Hippocampal formation (tissue), 2 donors: ENCODE measurements at regions not wholly inside any gene's neighbourhood (a gene's known extent, or its start where the extent isn't known, plus 50 kb on each side); places are given as distances from the start of the nearest gene placed in this dataset.

Experiments used
- DNase-seq, 2 donors: peaks; one replicate each; lab custom pipeline; 2025; lab: John Stamatoyannopoulos, UW

DNA sequence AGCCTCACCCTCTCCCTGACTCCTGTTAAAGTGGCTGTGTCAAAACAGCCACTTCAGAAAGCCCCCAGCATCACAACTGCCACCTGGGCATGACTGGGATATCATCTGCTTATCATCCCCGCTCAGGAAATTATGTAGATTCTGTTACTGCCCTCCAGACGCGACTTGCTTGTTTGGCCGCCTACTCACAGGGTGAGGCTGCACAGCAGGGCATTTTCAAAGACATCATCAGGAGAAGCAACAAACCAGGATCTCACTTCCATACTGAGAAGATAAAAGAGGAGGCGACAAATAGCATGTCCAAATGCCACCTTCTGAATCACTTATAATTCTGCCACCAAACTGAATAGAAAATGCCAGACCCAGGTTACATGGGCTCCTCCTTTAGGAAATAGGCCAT lies 94.8 kb downstream of the MIS18A start:
- no peak for DNase-seq

DNA sequence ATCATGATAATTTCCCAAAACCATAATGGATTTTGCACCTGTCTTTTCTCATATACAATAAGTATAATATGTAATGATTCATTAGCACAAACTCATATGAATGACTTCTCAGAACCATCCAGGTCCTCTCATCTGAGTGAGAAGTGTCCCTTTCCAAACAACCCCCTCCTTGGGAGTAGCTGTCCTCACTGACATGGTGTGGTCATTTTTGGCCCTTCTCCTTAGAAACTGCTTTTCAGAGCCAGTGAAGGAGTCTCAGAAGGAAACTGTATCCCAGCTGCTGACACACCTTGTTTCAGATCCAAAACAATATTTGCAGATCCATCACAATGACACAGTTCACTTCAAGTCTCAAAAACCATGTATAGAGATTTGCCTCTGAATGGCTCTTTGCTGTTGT lies 95.5 kb downstream of the MIS18A start:
- no peak for DNase-seq

DNA sequence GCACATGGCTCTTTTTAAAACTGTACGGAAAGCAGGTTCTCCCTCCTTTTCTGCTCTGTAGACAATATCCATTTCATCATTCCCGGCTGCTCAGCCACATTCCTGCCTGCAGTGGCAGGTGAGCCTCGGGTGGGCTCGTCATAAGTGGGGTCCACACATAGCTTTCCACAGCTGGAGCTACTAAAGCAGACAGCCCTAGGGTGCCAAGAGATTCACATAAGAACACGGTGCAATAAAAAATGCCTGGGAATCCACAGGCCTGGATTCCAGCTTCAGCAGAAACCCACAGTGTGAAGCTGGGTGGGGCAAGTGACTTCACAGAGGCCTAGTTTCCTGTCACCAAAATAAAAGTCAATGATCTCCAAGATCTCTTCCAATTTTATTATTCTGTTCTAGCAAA lies 96.4 kb downstream of the MIS18A start:
- no peak for DNase-seq

DNA sequence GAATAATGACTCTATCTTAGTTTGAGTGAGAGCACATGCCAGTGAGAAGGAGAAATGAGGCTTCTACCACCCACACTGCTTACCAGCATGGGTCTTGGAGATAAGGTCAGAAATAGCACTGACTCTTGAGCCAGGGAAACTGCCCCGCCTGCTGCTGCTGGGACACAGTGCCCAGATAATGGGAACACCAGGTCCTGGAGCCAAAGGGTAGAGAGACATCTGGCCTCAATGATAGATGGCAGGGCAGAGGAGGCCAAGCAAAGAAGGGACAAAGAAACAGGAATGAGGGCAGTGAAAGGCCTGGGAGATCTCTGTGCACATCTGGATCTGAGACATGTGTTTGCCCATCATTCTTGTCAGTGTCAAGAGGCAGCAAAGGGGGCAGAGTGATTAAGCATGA lies 97.4 kb downstream of the MIS18A start:
- DNase-seq = no peak

DNA sequence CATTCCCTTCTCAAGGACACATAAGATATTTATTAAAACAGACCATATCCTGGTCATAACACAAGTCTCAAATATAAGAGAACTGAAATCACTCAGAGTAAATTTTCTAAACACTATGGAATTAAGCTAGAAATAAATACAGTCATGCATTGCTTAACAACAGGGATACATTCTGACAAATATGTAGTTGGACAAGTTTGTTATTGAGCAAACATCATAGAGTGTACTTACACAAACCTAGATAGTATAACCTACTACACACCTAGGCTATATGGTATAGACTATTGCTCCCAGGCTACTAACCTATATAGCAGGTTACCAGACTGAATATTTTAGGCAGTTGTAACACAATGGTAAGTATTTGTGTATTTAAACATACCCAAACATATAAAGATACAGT lies 104.0 kb downstream of the MIS18A start:
- DNase-seq = no peak

DNA sequence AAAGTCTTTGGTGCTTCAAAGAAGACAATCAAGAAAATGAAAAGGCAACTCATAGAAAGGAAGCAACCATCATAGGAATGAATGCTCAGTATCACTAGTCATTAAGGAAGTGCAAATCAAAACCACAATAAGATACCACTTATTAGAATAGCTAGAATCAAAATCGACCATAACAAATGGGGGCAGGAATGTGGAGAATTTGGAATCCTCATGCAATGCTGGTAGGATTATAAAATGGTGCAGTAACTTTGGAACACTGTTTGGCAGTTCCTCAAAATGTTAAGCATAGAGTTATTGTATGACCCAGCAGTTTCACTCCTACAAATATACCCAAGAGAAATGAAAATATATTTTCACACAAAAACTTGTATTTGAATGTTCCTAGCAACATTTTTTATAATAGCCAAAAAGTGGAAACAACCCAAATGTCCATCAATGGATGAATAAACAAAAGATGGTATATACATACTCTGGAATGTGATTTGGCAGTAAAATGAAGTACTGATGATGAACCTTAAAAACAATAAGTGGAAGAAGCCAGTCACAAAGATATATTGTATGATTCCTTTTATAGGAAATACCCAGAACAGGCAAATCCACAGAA lies 105.6 kb downstream of the MIS18A start:
- no peak for DNase-seq

DNA sequence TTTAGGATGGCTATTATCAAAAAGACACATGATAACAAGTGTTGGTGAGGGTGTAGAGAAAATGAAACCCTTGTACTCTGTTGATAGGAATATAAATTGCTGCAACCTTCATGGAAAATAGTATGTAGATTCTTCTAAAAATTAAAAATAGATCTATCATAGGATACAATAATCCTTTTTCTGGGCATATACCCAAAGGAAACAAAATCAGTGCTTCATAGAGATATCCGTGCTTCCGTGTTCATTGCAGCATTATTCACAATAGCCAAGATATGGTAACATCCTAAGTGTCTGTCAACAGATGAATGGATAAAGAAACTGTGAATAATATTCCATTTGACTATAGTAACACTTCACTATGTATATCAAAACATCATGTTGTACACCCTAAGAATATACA lies 106.7 kb downstream of the MIS18A start:
- no peak for DNase-seq

DNA sequence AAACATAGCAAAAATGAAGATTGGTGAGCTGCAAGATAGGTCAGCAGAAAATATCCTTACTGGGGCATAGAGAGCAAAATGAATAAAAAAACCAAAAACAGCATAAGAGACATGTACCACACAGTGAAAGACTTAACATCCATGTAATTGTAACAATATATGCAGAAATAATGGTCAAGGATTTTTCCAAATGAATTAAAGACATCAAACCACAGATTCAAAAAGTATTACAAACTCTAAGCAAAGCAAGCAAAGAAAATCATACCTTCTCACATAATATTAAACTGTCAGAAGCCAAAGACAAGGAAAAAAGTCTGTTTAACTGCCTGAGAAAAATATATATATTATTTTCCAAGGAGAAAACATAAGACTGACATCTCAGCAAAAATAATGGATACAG lies 111.3 kb downstream of the MIS18A start:
- no peak for DNase-seq

DNA sequence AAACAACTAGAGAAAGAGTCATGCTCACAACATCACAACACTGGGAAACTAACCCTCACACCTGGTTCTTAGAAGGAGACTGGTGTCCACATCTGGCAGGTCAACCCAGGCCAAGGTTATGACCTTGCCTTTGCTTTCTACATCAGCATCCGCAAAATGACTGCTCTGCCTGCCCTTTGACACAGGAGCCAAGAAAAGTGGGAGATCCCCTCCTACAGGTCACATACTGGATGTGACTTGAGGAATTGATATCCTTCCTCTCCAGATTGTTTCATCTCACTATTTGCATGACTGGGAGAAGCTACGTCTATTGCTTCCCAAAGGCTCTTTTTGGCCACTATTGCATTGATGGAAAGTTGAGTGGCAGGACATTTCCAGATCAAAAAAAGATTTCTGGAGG lies 115.5 kb downstream of the MIS18A start:
- no peak for DNase-seq

DNA sequence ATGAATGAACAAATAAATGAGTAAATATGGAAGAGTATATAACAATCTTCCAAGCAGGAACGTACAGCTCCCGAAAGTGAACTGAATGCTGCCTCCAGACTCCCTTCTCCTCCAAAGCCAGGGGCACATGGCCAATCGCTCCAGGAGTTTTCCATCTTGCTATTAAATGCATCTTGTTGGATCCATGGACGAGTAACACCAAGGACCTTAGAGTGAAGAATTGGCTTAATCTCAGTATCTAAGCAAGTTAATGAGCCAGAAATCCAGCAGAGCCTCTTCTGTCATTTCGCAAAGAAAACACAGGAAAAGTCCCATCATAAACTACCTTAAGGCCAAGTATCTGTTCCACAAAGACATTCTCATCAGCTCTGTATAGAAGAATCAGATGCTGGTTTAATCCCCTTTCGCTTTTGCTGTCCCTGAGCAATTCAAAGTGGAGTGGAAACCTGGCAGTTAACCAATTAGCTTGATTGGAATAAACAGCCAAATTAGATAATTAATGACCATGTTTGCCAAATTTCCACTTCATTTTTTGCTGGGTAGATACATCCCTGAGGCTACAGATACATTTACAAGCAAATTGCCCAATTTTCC lies 116.0 kb downstream of the MIS18A start:
- no peak for DNase-seq

DNA sequence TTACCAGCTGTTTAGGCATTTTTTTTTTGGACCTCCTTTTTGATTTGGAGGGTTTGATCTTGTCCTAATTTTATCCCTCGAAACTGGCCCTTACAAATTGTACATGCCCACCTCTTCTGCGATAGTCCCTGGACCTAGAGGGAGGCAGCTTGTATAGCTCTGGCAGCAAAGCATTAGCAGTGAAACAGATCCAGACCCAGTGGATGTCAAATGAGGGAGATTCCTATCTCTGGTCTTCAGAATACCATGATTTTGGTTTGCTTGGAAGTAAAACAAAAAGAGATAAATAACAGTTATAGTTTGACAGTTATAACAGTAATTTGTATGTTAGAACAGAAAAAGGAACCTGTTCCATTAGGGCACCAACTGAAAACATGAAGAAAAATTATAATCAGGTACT lies 123.6 kb downstream of the MIS18A start:
- no peak for DNase-seq

DNA sequence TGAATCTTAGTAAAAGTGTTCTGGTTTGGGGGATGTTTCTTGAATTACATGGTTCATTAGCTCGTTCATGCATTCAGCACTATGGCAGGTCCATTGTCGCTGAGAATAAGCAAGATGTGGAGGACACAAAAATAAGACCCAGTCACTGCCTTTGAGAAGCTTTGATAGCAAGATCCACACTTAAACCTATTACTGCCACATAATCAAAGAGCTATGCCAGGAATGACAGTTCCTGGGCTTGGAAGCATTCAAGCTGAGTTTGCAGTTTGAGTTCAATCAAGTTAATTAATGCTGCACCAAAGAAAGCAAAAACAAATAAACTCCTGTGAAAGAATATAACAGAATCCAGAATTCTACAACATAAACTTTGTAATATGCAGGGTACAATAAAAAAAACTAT lies 131.8 kb downstream of the MIS18A start:
- no peak for DNase-seq

DNA sequence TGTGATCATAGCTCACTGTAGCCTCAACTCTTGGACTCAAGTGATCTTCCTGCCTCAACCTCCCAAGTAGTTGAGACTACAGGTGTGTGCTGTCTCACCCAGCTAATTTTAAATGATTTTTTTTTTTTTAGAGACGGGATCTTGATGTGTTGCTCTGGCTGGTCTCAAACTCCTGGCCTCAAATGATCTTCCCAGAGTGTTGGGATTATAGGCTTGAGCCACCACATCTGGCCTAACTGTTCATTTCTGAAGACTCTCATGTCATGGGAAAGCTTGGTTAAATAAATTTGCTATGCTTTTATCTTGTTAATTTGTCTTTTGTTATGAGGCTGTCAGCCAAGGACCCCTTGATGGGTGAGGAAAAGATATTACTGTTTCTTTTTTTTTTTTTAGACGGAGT lies 134.0 kb downstream of the MIS18A start:
- DNase-seq = no peak

DNA sequence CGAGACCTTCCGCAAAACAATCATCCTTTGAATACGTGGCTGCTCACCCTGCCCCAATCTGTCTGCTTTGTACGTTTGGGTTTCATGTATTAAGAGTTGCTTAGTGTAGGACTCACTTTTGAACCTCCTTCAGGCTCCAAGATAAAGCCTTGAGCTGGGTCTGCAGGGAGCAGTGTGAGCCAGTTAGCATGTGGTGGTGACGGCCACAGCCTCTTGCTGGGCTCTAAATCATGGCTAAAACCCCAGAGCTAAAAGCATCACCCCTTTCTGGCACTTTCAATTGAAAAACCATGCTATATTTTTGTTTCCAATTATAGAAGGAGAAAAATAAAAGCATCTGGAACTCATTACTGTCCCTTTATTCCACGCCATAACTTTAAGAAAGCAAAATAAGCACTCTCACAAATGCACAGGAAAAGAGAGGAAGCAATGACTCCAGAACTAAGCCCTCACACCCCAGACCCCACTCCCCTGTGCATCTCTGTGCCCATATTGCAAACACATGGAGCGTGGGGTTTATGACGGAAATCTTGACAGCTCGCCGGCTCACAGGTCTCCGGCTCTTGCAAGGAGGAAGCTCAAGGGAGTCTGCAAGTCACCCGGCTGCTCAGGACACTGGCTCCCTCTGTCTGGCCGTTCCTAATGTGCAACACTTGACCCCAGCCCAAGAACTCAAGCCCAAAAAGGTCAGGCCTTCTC lies 135.5 kb downstream of the MIS18A start:
- no peak for DNase-seq

DNA sequence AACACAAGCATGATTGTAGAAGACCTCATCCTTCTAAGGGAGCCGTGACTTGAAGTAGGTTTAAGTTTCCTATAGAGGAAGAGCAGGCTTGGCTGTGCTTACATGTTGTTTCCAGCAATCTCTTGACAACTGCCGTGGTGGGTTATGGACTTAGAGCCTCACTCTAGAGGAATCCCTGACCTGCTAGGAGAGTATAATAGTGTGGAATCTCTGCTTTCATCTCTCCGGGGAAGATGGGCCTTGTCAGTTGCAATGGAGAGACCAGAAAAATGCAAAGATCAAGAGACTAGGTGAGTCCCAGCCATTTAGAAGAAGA lies 137.6 kb downstream of the MIS18A start:
- no peak for DNase-seq

DNA sequence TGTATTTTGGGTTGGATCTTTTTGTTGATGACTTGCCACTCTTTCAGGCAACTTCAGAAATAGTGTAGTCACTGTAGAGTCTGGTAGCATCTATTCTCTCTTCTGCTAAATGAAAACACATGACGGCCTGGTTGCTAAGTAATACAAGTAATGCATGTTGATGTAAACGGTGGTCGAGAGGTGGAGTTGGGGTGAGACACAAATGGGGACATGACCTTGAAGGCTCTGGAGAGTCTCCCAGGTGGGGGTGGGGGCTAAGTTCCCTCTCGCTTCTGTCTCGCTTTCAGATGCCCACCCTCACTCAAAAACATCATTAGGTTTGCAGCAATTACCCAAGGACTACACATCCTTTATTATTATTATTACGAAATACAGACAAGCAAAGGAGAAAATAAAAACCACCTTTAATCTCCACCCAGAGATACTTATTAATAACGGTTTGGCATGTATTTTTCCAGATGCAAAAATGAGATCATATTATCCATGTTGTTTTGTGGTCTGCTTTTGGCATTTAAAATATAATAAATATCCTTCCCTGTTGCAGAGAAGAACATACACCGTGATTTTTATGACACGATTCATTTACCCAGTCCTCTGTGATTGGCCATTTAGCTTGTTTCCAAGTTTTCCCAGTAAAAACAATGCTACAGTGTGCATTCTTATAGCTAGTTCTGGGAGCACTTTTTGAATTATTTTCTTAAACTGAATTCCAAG lies 138.1 kb downstream of the MIS18A start:
- DNase-seq = no peak

DNA sequence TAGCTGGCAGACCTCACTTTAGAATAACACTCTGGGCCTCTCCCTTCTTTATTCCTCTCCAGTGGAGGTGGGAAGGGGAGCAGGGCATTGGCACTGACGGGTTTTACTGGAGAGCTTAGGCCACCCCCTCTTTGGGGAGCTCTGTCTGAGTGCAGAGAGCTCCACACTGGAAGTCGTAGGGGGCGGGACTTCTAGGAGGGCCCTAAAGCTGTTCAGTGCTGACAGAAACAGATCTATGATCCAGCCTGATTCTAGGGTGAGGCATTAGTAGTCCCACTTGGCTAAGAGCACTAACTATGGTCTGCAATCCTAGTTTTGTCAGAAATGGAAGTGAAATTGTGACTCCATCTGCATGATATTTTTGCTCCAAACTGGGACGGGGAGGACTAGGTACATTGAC lies 138.7 kb downstream of the MIS18A start:
- DNase-seq = no peak

DNA sequence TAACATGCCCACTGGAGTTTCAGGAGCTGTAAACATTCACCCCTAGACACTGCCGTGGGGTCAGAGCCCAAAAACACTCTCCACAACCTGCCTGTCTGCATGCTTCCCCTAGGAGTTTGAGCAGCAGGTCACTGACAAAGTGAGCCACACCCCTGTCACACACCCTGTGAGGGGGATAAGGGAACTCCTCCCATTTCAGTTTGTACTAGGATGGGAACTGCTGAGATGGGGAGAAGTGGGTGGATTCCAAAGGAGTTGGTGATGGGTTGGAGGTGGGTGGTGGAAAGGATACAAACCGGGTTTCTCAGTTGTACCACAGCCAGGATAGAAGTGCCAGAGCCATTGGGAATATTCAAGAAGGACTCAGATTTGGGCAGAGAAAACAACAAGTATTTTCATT lies 140.2 kb downstream of the MIS18A start:
- DNase-seq = no peak

DNA sequence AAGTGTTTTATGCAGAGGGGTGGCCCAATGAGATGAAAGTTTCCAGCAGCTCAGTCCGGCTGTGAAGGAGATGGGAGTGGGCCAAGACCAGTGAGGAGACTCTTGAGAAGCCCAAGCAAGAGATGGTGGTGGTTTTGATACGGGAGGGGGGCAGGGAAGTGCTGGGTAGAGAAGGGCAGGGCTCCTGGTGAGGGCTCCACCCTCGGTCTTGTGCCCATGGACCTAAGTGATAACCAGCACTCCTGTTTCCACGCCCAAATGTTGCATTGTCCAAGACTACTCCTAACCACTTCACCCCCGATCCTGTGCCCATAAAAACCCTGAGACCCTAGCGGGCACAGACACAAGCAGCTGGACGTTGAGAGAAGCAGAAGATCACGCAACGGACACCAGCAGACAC lies 140.9 kb downstream of the MIS18A start:
- no peak for DNase-seq

DNA sequence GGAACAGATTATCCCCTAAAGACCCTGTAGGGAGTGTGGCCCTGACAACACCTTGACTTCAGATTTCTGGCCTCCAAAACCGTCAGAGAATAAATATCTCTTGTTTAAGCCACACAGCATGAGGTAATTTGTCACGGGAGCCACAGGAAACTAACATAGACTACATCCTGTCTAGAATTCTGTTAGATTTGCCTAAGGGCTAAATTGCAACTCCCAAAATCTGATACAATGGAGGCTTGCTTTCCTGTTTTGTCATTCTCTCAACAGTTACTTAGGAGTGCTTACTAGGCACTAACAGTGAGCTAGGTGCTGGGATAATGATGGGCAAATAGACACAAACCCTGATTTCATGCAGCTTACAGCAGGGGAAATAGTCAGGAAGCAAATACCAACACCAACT lies 141.6 kb downstream of the MIS18A start:
- no peak for DNase-seq

DNA sequence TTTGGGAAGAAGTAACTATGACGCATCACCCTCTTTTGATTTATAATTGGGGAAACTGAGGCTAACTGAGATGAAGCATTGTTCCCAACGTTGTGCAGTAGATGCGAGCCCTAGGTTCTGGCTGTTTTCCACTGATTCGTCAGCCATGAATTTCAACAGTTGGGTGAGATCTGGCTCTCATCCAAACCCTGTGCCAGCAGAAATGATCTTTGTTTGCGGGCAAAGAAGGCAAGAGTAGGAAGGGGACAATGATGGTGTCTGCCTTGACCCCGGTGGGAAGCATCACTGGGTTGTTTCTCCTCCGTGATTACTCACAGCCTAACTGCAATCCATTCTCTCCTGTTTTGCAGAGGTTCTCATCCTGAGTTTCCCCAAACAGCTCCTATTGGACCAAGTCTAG lies 142.3 kb downstream of the MIS18A start:
- no peak for DNase-seq

DNA sequence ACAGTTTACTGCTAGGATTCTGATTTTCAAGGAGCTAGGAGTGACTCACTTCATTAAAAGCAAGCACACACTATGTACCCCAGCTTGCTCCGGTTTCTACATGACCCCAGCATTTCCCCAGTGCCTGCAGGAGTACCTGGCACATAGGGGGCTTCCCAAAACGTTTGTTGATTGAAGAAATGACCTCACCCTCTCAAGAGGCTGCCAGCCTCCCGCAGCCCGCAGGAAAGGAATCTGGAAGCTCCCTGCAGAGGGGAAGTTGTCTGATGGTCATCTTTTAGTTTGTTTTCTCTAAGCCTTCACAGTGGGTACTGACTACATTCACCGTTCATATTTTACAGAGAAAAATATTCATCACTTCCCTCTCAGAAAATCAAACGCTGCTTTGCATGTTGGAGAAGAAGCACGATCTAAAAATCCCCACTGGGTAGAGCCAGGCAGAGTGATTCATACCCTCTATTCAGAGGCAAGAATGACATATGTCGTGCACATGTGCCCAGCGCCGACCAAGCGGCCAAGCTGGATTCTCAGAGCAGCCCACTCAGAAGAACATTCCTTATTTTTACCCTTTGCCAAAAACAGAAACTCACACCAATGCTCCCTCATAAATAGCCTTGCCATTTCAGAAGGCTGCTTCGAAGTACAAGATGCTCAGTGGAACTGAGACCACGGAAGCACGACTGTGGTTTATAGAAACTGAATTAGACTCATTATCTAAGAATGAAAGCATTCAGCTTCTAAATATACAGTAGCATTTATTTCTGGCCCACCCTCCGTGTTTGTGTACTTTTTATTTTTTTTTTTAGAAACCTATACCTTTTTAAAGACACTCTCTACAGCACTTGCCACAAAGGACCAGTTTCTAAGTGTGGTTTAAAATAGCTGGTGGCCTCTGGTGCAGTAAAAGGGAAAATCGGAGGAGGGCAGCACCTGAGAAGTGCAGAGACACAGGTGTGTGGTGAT lies 143.2 kb downstream of the MIS18A start:
- DNase-seq = peak in 1 of 2 donors; percentile 36
